ENCODE measurements at regions not wholly inside any gene's neighbourhood (a gene's known extent, or its start where the extent isn't known, plus 50 kb on each side); places are given as distances from the start of the nearest gene placed in this dataset.

DNA sequence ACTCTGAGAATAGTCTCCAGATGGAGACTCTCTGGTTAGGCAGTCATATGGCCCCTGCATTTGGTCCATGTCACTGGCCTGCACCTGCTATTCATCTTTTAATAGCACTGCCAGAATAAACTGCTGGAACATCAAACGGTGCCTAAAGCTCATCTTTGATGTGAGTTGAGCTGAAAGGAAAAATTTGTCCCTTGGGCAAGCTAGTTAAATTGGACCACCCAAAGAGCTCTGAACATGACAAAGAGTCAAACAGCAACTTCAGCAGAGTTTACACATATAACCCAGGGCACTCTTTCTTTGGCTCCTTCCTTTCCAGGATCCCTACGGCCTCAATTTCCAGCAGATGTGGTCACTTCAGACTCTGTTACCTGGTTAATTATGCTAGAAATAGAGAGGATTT, 269.9 kb downstream of the RPL10L start:
- no peak overlapping the region for H2AFZ ChIP-seq (ENCODE audit: low read depth)
- WGBS (ENCODE audit: low lambda C conversion rate), result 0% methylated on average over 2 of the region's 2 CpGs
- H3F3A ChIP-seq (replicated peaks; ENCODE audit: insufficient read depth), result no peaks in the 10 kb centered on the region
- no peak overlapping the region for H3K27ac ChIP-seq (ENCODE audit: low read depth in 2 of 2, low read length in 1 of 2)
- no peaks in the 10 kb centered on the region for H3K9me3 ChIP-seq
- CTCF ChIA-PET, result interaction anchor here (1.5 kb wide), 1 partner anchor 37 kb away, joined by 4 read pairs; no protein-coding TSS in a partner anchor
- H3K36me3 ChIP-seq (replicated peaks in 1 of 2; ENCODE audit: control insufficient read depth in 1 of 2, insufficient read depth in 2 of 2, low read length in 1 of 2), result no peaks in the 10 kb centered on the region
- no peaks in the 10 kb centered on the region for H4K20me1 ChIP-seq (ENCODE audit: insufficient read depth)
- TF ChIP-seq, protein P1, sequence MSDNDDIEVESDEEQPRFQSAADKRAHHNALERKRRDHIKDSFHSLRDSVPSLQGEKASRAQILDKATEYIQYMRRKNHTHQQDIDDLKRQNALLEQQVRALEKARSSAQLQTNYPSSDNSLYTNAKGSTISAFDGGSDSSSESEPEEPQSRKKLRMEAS (IDR thresholded peaks at IDR 0.05; ENCODE audit: low read depth), result no peak
- TF ChIP-seq RXRA (IDR thresholded peaks at IDR 0.05; ENCODE audit: borderline replicate concordance, low read depth) (no peak), MXI1 (IDR thresholded peaks at IDR 0.05; ENCODE audit: low read depth, low read length) (no peak), FOSL2 (IDR thresholded peaks at IDR 0.05; ENCODE audit: borderline replicate concordance, low read depth) (no peak)
- TF ChIP-seq, protein P2, sequence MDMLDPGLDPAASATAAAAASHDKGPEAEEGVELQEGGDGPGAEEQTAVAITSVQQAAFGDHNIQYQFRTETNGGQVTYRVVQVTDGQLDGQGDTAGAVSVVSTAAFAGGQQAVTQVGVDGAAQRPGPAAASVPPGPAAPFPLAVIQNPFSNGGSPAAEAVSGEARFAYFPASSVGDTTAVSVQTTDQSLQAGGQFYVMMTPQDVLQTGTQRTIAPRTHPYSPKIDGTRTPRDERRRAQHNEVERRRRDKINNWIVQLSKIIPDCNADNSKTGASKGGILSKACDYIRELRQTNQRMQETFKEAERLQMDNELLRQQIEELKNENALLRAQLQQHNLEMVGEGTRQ (IDR thresholded peaks at IDR 0.05; ENCODE audit: borderline replicate concordance, low read depth, low read length), result no peak
- no peaks in the 10 kb centered on the region for H3K79me2 ChIP-seq (ENCODE audit: insufficient read depth)
- H3K27me3 ChIP-seq (ENCODE audit: insufficient read depth), result no peaks in the 10 kb centered on the region
- POLR2A ChIA-PET, result no interaction called here
- no peak overlapping the region for H3K9ac ChIP-seq
- no peaks in the 10 kb centered on the region for H3K4me1 ChIP-seq (ENCODE audit: control insufficient read depth in 1 of 2, insufficient read depth in 2 of 2, low read depth in 1 of 2, low read length in 1 of 2)
- H3K4me3 ChIP-seq (ENCODE audit: low read depth in 2 of 2, low read length in 1 of 2), result no peak overlapping the region
- DNase-seq, result no peak
- H3K4me2 ChIP-seq, result no peak overlapping the region
- H3K9me2 ChIP-seq, result no peaks in the 10 kb centered on the region

DNA sequence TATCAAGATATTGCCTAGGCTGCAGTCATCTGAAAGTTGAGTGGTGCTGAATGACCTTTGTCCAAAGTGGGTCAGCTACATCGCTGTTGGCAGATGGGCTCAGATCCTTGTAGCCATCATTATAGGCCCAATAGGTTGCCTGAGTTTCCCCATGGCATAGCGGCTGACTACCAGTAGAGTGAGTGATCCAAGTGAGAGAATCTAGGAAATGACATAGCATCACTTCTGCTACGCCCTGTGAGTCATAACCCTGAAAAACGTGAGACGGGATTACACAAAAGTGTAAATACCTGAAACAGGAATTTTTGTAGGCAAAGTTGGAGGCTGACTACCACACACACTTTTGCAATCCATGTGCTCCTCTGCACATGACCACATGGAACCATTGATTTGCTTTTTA, 273.3 kb downstream of the RPL10L start:
- Histone ChIP-seq H3K4me1 (ENCODE audit: control insufficient read depth in 1 of 2, insufficient read depth in 2 of 2, low read depth in 1 of 2, low read length in 1 of 2) (no peaks in the 10 kb centered on the region), H2AFZ (ENCODE audit: low read depth) (no peak overlapping the region), H3K79me2 (ENCODE audit: insufficient read depth) (no peaks in the 10 kb centered on the region), H4K20me1 (ENCODE audit: insufficient read depth) (no peaks in the 10 kb centered on the region), H3K4me2 (no peak overlapping the region), H3K27ac (ENCODE audit: low read depth in 2 of 2, low read length in 1 of 2) (no peak overlapping the region), H3K27me3 (ENCODE audit: insufficient read depth) (no peaks in the 10 kb centered on the region), H3K36me3 (replicated peaks in 1 of 2; ENCODE audit: control insufficient read depth in 1 of 2, insufficient read depth in 2 of 2, low read length in 1 of 2) (no peaks in the 10 kb centered on the region), H3F3A (replicated peaks; ENCODE audit: insufficient read depth) (no peaks in the 10 kb centered on the region), H3K9ac (no peak overlapping the region), H3K9me2 (no peaks in the 10 kb centered on the region), H3K4me3 (ENCODE audit: low read depth in 2 of 2, low read length in 1 of 2) (no peak overlapping the region), H3K9me3 (no peaks in the 10 kb centered on the region)
- ChIA-PET CTCF (interaction anchor here (1.5 kb wide), 1 partner anchor 330 kb away, joined by 3 read pairs; no protein-coding TSS in a partner anchor), POLR2A (no interaction called here)
- DNase-seq, result no peak
- 0% methylated on average over 3 of the region's 5 CpGs for WGBS (ENCODE audit: low lambda C conversion rate)
- TF ChIP-seq RFX5 (IDR thresholded peaks at IDR 0.05; ENCODE audit: low read length) (no peak), FOXM1 (IDR thresholded peaks at IDR 0.05; ENCODE audit: low read depth) (no peak)
- TF ChIP-seq, protein P3, sequence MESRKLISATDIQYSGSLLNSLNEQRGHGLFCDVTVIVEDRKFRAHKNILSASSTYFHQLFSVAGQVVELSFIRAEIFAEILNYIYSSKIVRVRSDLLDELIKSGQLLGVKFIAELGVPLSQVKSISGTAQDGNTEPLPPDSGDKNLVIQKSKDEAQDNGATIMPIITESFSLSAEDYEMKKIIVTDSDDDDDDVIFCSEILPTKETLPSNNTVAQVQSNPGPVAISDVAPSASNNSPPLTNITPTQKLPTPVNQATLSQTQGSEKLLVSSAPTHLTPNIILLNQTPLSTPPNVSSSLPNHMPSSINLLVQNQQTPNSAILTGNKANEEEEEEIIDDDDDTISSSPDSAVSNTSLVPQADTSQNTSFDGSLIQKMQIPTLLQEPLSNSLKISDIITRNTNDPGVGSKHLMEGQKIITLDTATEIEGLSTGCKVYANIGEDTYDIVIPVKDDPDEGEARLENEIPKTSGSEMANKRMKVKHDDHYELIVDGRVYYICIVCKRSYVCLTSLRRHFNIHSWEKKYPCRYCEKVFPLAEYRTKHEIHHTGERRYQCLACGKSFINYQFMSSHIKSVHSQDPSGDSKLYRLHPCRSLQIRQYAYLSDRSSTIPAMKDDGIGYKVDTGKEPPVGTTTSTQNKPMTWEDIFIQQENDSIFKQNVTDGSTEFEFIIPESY (IDR thresholded peaks at IDR 0.05; ENCODE audit: borderline replicate concordance, low read depth), result no peak

DNA sequence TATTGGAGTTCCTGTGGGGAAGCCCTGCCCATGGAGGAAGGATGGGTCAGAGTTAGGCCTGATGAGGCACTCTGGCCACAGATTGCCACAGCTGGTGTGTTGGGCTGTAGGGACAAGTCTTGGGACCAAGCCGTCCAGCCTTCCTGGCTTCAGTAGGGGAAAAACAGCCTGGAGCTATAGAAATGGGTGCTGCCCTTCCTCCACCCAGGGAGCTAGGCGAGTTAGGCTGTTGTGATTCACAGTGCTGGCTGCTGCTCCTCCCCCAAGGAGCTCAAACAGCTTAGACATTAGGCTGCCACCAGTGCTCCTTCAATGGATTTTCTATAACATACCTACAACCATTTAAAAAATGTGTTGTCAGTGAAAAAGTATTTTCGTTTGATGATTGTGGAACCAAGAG, 274.3 kb downstream of the RPL10L start:
- H3K27me3 ChIP-seq (ENCODE audit: insufficient read depth), result no peaks in the 10 kb centered on the region
- CTCF ChIA-PET, result interaction anchor here (1.5 kb wide), 1 partner anchor 329 kb away, joined by 3 read pairs; no protein-coding TSS in a partner anchor
- no peak overlapping the region for H3K4me2 ChIP-seq
- no peaks in the 10 kb centered on the region for H3K9me2 ChIP-seq
- no peak overlapping the region for H2AFZ ChIP-seq (ENCODE audit: low read depth)
- H3F3A ChIP-seq (replicated peaks; ENCODE audit: insufficient read depth), result no peaks in the 10 kb centered on the region
- no peaks in the 10 kb centered on the region for H3K79me2 ChIP-seq (ENCODE audit: insufficient read depth)
- no peak overlapping the region for H3K27ac ChIP-seq (ENCODE audit: low read depth in 2 of 2, low read length in 1 of 2)
- no peaks in the 10 kb centered on the region for H3K4me1 ChIP-seq (ENCODE audit: control insufficient read depth in 1 of 2, insufficient read depth in 2 of 2, low read depth in 1 of 2, low read length in 1 of 2)
- 0% methylated on average over 1 of the region's 3 CpGs for WGBS (ENCODE audit: low lambda C conversion rate)
- POLR2A ChIA-PET, result no interaction called here
- H3K9me3 ChIP-seq, result no peaks in the 10 kb centered on the region
- no peak overlapping the region for H3K4me3 ChIP-seq (ENCODE audit: low read depth in 2 of 2, low read length in 1 of 2)
- H3K36me3 ChIP-seq (replicated peaks in 1 of 2; ENCODE audit: control insufficient read depth in 1 of 2, insufficient read depth in 2 of 2, low read length in 1 of 2), result no peaks in the 10 kb centered on the region
- DNase-seq, result no peak
- H4K20me1 ChIP-seq (ENCODE audit: insufficient read depth), result no peaks in the 10 kb centered on the region
- no peak overlapping the region for H3K9ac ChIP-seq
- TF ChIP-seq EZH2phosphoT487 (IDR thresholded peaks at IDR 0.05; ENCODE audit: borderline replicate concordance, low read depth), result no peak
- TF ChIP-seq JUND (IDR thresholded peaks at IDR 0.05), result no peak
- TF ChIP-seq, protein P4, sequence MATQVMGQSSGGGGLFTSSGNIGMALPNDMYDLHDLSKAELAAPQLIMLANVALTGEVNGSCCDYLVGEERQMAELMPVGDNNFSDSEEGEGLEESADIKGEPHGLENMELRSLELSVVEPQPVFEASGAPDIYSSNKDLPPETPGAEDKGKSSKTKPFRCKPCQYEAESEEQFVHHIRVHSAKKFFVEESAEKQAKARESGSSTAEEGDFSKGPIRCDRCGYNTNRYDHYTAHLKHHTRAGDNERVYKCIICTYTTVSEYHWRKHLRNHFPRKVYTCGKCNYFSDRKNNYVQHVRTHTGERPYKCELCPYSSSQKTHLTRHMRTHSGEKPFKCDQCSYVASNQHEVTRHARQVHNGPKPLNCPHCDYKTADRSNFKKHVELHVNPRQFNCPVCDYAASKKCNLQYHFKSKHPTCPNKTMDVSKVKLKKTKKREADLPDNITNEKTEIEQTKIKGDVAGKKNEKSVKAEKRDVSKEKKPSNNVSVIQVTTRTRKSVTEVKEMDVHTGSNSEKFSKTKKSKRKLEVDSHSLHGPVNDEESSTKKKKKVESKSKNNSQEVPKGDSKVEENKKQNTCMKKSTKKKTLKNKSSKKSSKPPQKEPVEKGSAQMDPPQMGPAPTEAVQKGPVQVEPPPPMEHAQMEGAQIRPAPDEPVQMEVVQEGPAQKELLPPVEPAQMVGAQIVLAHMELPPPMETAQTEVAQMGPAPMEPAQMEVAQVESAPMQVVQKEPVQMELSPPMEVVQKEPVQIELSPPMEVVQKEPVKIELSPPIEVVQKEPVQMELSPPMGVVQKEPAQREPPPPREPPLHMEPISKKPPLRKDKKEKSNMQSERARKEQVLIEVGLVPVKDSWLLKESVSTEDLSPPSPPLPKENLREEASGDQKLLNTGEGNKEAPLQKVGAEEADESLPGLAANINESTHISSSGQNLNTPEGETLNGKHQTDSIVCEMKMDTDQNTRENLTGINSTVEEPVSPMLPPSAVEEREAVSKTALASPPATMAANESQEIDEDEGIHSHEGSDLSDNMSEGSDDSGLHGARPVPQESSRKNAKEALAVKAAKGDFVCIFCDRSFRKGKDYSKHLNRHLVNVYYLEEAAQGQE (IDR thresholded peaks at IDR 0.05; ENCODE audit: low read depth, low read length), result no peak
- no peak for TF ChIP-seq FOXJ3 (CRISPR knock-in tag; IDR thresholded peaks at IDR 0.05)

Data from SK-N-SH (cell line).